H9 (cell line): ENCODE measurements at regions not wholly inside any gene's neighbourhood (a gene's known extent, or its start where the extent isn't known, plus 50 kb on each side); places are given as distances from the start of the nearest gene placed in this dataset.

Experiments used
- DNase-seq: peaks from one replicate; pipeline ENCODE4 v3.0.0-alpha.2; 2017
- H2AFZ ChIP-seq: one replicate; pipeline ENCODE4 v1.6.1; 2013; ENCODE audit warnings: mild to moderate bottlenecking, low read length, control low read depth, moderate library complexity
- H2AK5ac ChIP-seq: 2 replicates; pipeline ENCODE4 v1.6.1; 2013; ENCODE audit warnings: low read length, control low read depth, mixed read lengths; ENCODE audit not compliant: insufficient read length
- H2BK120ac ChIP-seq: one replicate; pipeline ENCODE4 v1.6.1; 2013; ENCODE audit warnings: low read depth, mild to moderate bottlenecking, low read length, control low read depth, inconsistent platforms; ENCODE audit not compliant: poor library complexity, severe bottlenecking
- H2BK12ac ChIP-seq: 2 replicates; pipeline ENCODE4 v1.6.1; 2013; ENCODE audit warnings: low read length, control low read depth, mixed read lengths, low read depth; ENCODE audit not compliant: insufficient read length
- H2BK15ac ChIP-seq: 2 replicates; pipeline ENCODE4 v1.6.1; 2013; ENCODE audit warnings: low read depth, low read length, control low read depth
- H2BK20ac ChIP-seq: one replicate; pipeline ENCODE4 v1.6.1; 2013; ENCODE audit warnings: low read depth, mild to moderate bottlenecking, low read length, control low read depth, inconsistent platforms; ENCODE audit not compliant: poor library complexity, severe bottlenecking
- H2BK5ac ChIP-seq: 2 replicates; pipeline ENCODE4 v1.6.1; 2013; ENCODE audit warnings: low read length, control low read depth, mixed read lengths; ENCODE audit not compliant: insufficient read length
- H3K14ac ChIP-seq: 2 replicates; pipeline ENCODE4 v1.6.1; 2013; ENCODE audit warnings: low read length, control low read depth; ENCODE audit not compliant: insufficient read depth
- H3K18ac ChIP-seq: 2 replicates; pipeline ENCODE4 v1.6.1; 2013; ENCODE audit warnings: low read depth, mild to moderate bottlenecking, mixed read lengths, low read length, control low read depth; ENCODE audit not compliant: insufficient read length
- H3K23ac ChIP-seq: 2 replicates; pipeline ENCODE4 v1.6.1; 2013; ENCODE audit warnings: low read length, control low read depth, mixed read lengths, low read depth; ENCODE audit not compliant: insufficient read length
- H3K23me2 ChIP-seq: 2 replicates; pipeline ENCODE4 v1.6.1; 2013; ENCODE audit warnings: low read depth, mild to moderate bottlenecking, mixed read lengths, low read length, control low read depth; ENCODE audit not compliant: insufficient read length, poor library complexity, severe bottlenecking
- H3K27ac ChIP-seq: 2 replicates; pipeline ENCODE4 v1.5.1; 2013; ENCODE audit warnings: low read length, control low read depth, mixed read lengths, low read depth; ENCODE audit not compliant: insufficient read length
- H3K27me3 ChIP-seq: 2 replicates; pipeline ENCODE4 v1.6.1; 2013; ENCODE audit warnings: low read length, control low read depth, inconsistent platforms; ENCODE audit not compliant: insufficient read depth
- H3K4ac ChIP-seq: 2 replicates; pipeline ENCODE4 v1.6.1; 2013; ENCODE audit warnings: low read depth, mild to moderate bottlenecking, control low read depth, inconsistent platforms, low read length, moderate library complexity
- H3K4me1 ChIP-seq: 2 replicates; pipeline ENCODE4 v1.6.1; 2013; ENCODE audit warnings: low read length, control low read depth, inconsistent platforms; ENCODE audit not compliant: insufficient read depth
- H3K4me2 ChIP-seq: 2 replicates; pipeline ENCODE4 v1.6.1; 2013; ENCODE audit warnings: low read length, control low read depth, mixed read lengths; ENCODE audit not compliant: insufficient read length, insufficient read depth
- H3K56ac ChIP-seq: 2 replicates; pipeline ENCODE4 v1.6.1; 2013; ENCODE audit warnings: low read depth, mild to moderate bottlenecking, mixed read lengths, low read length, control low read depth; ENCODE audit not compliant: insufficient read length
- H3K79me1 ChIP-seq: 2 replicates; pipeline ENCODE4 v1.6.1; 2013; ENCODE audit warnings: low read depth, mild to moderate bottlenecking, moderate library complexity, low read length, control low read depth, inconsistent platforms; ENCODE audit not compliant: insufficient read depth, poor library complexity, severe bottlenecking
- H3K79me2 ChIP-seq: 2 replicates; pipeline ENCODE4 v1.6.1; 2013; ENCODE audit warnings: low read length, control low read depth, inconsistent platforms; ENCODE audit not compliant: insufficient read depth
- H3K9ac ChIP-seq: 2 replicates; pipeline ENCODE4 v1.6.1; 2013; ENCODE audit warnings: low read length, control low read depth, mixed read lengths; ENCODE audit not compliant: insufficient read length; ENCODE audit errors: extremely low read depth
- H3K9me3 ChIP-seq: one replicate; pipeline ENCODE4 v1.6.1; 2013; ENCODE audit warnings: low read depth, low read length, inconsistent platforms; ENCODE audit not compliant: control insufficient read depth
- H3T11ph ChIP-seq: one replicate; pipeline ENCODE4 v1.6.1; 2013; ENCODE audit warnings: mild to moderate bottlenecking, low read length, control low read depth, inconsistent platforms
- H4K20me1 ChIP-seq: one replicate; pipeline ENCODE4 v1.6.1; 2013; ENCODE audit not compliant: control insufficient read depth, insufficient read length, insufficient read depth
- H4K5ac ChIP-seq: 2 replicates; pipeline ENCODE4 v1.6.1; 2013; ENCODE audit warnings: low read depth, mild to moderate bottlenecking, mixed read lengths, low read length, control low read depth; ENCODE audit not compliant: insufficient read length
- H4K8ac ChIP-seq: replicated peaks from 2 replicates; pipeline ENCODE4 v1.6.1; 2013; ENCODE audit warnings: low read length, control low read depth, mixed read lengths, low read depth; ENCODE audit not compliant: insufficient read length
- H4K91ac ChIP-seq: 2 replicates; pipeline ENCODE4 v1.6.1; 2013; ENCODE audit warnings: low read depth, mild to moderate bottlenecking, moderate library complexity, mixed read lengths, low read length, control low read depth; ENCODE audit not compliant: insufficient read length
- H3K27ac Mint-ChIP-seq, 3 experiments: 2 replicates in 2 of 3; 3 replicates in 1 of 3; pipeline ENCODE4 v1.8.0; 2020 to 2021; ENCODE audit warnings: mixed read lengths in 3 of 3, mild to moderate bottlenecking in 1 of 3, moderate library complexity in 1 of 3
- H3K27me3 Mint-ChIP-seq: 2 replicates; pipeline ENCODE4 v1.8.0; 2021; ENCODE audit warnings: low read depth, mild to moderate bottlenecking, moderate library complexity, mixed read lengths
- H3K36me3 Mint-ChIP-seq, 3 experiments: 2 replicates in 2 of 3; 3 replicates in 1 of 3; pipeline ENCODE4 v1.8.0; 2020 to 2021; ENCODE audit warnings: low read depth in 3 of 3, mixed read lengths in 3 of 3; ENCODE audit not compliant: insufficient read depth in 1 of 3
- H3K4me1 Mint-ChIP-seq, 2 experiments: 2 replicates each; pipeline ENCODE4 v1.8.0; 2020; ENCODE audit warnings: mixed read lengths in 2 of 2
- H3K4me3 Mint-ChIP-seq, 2 experiments: 2 replicates in 1 of 2; 3 replicates in 1 of 2; pipeline ENCODE4 v1.8.0; 2020 to 2021; ENCODE audit warnings: mild to moderate bottlenecking in 2 of 2, mixed read lengths in 2 of 2, moderate library complexity in 1 of 2
- H3K9me3 Mint-ChIP-seq, 2 experiments: 2 replicates in 1 of 2; 3 replicates in 1 of 2; pipeline ENCODE4 v1.8.0; 2020; ENCODE audit warnings: mild to moderate bottlenecking in 2 of 2, mixed read lengths in 2 of 2, moderate library complexity in 1 of 2
- WGBS: extraction: QIAGEN DNeasy Blood & Tissue Kit; methylation state at CpG from one replicate; pipeline ENCODE4 v1.1.7; 2013; ENCODE audit warnings: missing lambda C conversion rate, low lambda C conversion rate, mixed read lengths; ENCODE audit not compliant: insufficient read length; ENCODE audit errors: extremely low coverage; 5-methylcytosine and 5-hydroxymethylcytosine counted together
- TF ChIP-seq, protein P1 (sequence below): fragments of 200-600 bp; sonication (generic); conservative IDR thresholded peaks from 3 replicates; pipeline ENCODE4 v1.8.0; 2021; ENCODE audit warnings: antibody characterized with exemption, mild to moderate bottlenecking

DNA sequence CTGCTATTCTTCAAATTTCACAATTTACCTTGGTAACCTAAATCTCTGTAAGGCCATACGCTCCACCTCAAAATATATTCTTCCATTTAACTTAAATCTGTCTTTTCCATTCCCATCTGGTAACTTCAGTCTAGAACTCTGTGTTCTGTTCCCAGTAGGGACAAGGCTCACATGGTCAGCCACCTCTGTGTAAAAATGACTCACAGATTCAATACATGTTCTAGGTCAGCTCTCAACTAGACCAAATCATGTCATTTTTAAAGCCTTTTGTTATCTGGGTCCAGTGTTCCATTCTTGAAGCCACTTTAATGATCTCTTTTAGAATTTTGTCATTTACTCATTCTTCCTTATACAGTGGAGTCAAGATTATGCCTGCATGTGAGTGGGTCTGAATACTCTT lies 315.6 kb upstream of the CITED2 start:
- no peaks in the 10 kb centered on the region for H3K9me3 ChIP-seq
- no peaks in the 10 kb centered on the region for H3K23me2 ChIP-seq
- no peak overlapping the region for H2BK20ac ChIP-seq
- no peak for DNase-seq
- no peak overlapping the region for H2BK15ac ChIP-seq
- no peak overlapping the region for H3K18ac ChIP-seq
- no peak overlapping the region for H3K4ac ChIP-seq
- Mint-ChIP-seq H3K36me3 (no peaks in the 10 kb centered on the region), H3K27ac (no peak overlapping the region), H3K4me3 (no peak overlapping the region), H3K27me3 (no peaks in the 10 kb centered on the region), H3K9me3 (no peaks in the 10 kb centered on the region), H3K4me1 (peaks cover 9 to 10% of the 10 kb centered on the region in 2 experiments)
- 100% methylated on average over 1 of the region's 1 CpG for WGBS
- no peak overlapping the region for H3K9ac ChIP-seq
- no peak overlapping the region for H4K5ac ChIP-seq
- H4K91ac ChIP-seq: no peak overlapping the region
- TF ChIP-seq, protein P1, sequence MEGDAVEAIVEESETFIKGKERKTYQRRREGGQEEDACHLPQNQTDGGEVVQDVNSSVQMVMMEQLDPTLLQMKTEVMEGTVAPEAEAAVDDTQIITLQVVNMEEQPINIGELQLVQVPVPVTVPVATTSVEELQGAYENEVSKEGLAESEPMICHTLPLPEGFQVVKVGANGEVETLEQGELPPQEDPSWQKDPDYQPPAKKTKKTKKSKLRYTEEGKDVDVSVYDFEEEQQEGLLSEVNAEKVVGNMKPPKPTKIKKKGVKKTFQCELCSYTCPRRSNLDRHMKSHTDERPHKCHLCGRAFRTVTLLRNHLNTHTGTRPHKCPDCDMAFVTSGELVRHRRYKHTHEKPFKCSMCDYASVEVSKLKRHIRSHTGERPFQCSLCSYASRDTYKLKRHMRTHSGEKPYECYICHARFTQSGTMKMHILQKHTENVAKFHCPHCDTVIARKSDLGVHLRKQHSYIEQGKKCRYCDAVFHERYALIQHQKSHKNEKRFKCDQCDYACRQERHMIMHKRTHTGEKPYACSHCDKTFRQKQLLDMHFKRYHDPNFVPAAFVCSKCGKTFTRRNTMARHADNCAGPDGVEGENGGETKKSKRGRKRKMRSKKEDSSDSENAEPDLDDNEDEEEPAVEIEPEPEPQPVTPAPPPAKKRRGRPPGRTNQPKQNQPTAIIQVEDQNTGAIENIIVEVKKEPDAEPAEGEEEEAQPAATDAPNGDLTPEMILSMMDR: no peak
- no peaks in the 10 kb centered on the region for H4K20me1 ChIP-seq
- no peak overlapping the region for H2BK12ac ChIP-seq
- no peak overlapping the region for H3K27ac ChIP-seq
- H3K56ac ChIP-seq: no peak overlapping the region
- H2AFZ ChIP-seq: no peak overlapping the region
- H2BK120ac ChIP-seq: no peak overlapping the region
- no peaks in the 10 kb centered on the region for H3K4me1 ChIP-seq
- H2AK5ac ChIP-seq: no peak overlapping the region
- H2BK5ac ChIP-seq: no peak overlapping the region
- no peaks in the 10 kb centered on the region for H3K79me2 ChIP-seq
- H3T11ph ChIP-seq: no peak overlapping the region
- H3K27me3 ChIP-seq: no peaks in the 10 kb centered on the region
- H3K4me2 ChIP-seq: no peak overlapping the region
- H3K79me1 ChIP-seq: no peaks in the 10 kb centered on the region
- H3K14ac ChIP-seq: no peak overlapping the region
- H4K8ac ChIP-seq: no peak overlapping the region
- no peak overlapping the region for H3K23ac ChIP-seq
